ENCODE measurements at regions not wholly inside any gene's neighbourhood (a gene's known extent, or its start where the extent isn't known, plus 50 kb on each side); places are given as distances from the start of the nearest gene placed in this dataset.

GRCh38 chr2:3958969-3959368 is 255.6 kb downstream of the DCDC2C start:
- Histone ChIP-seq H3K36me3 (ENCODE audit: insufficient read depth, insufficient read length, low read length) (no peaks in the 10 kb centered on the region), H3K9ac (ENCODE audit: insufficient read length, low read depth) (no peak overlapping the region), H3K4me1 (ENCODE audit: insufficient read depth, insufficient read length) (no peaks in the 10 kb centered on the region), H3K4me3 (ENCODE audit: insufficient read length, low read depth) (no peak overlapping the region), H3K9me3 (ENCODE audit: insufficient read depth, low read length) (no peaks in the 10 kb centered on the region), H3K27me3 (ENCODE audit: insufficient read depth, insufficient read length) (no peaks in the 10 kb centered on the region)
- TF ChIP-seq SUZ12 (IDR thresholded peaks at IDR 0.05; ENCODE audit: extremely low read depth, insufficient read depth, insufficient read length), result no peak
- no peak for TF ChIP-seq YY1 (IDR thresholded peaks at IDR 0.05; ENCODE audit: insufficient read depth, insufficient read length)
- TF ChIP-seq ZNF274 (IDR thresholded peaks at IDR 0.05; ENCODE audit: low read depth, low read length), result no peak
- DNase-seq (ENCODE audit: low read depth, low spot score), result no peak

GRCh38 chr2:3959372-3959771 is 256.0 kb downstream of the DCDC2C start:
- no peak overlapping the region for H3K9ac ChIP-seq (ENCODE audit: insufficient read length, low read depth)
- TF ChIP-seq ZNF274 (IDR thresholded peaks at IDR 0.05; ENCODE audit: low read depth, low read length), result no peak
- no peak for TF ChIP-seq SUZ12 (IDR thresholded peaks at IDR 0.05; ENCODE audit: extremely low read depth, insufficient read depth, insufficient read length)
- TF ChIP-seq YY1 (IDR thresholded peaks at IDR 0.05; ENCODE audit: insufficient read depth, insufficient read length), result no peak
- no peaks in the 10 kb centered on the region for H3K4me1 ChIP-seq (ENCODE audit: insufficient read depth, insufficient read length)
- H3K36me3 ChIP-seq (ENCODE audit: insufficient read depth, insufficient read length, low read length), result no peaks in the 10 kb centered on the region
- no peaks in the 10 kb centered on the region for H3K27me3 ChIP-seq (ENCODE audit: insufficient read depth, insufficient read length)
- H3K4me3 ChIP-seq (ENCODE audit: insufficient read length, low read depth), result no peak overlapping the region
- DNase-seq (ENCODE audit: low read depth, low spot score), result peak; percentile 39
- H3K9me3 ChIP-seq (ENCODE audit: insufficient read depth, low read length), result no peaks in the 10 kb centered on the region

- no peaks in the 10 kb centered on the region for H3K27me3 ChIP-seq (ENCODE audit: insufficient read depth, insufficient read length)
- no peak for TF ChIP-seq SUZ12 (IDR thresholded peaks at IDR 0.05; ENCODE audit: extremely low read depth, insufficient read depth, insufficient read length)
- no peak for TF ChIP-seq ZNF274 (IDR thresholded peaks at IDR 0.05; ENCODE audit: low read depth, low read length)
- TF ChIP-seq YY1 (IDR thresholded peaks at IDR 0.05; ENCODE audit: insufficient read depth, insufficient read length), result no peak
- no peaks in the 10 kb centered on the region for H3K4me1 ChIP-seq (ENCODE audit: insufficient read depth, insufficient read length)
- no peaks in the 10 kb centered on the region for H3K9me3 ChIP-seq (ENCODE audit: insufficient read depth, low read length)
- no peak for DNase-seq (ENCODE audit: low read depth, low spot score)
- H3K36me3 ChIP-seq (ENCODE audit: insufficient read depth, insufficient read length, low read length), result no peaks in the 10 kb centered on the region
- no peak overlapping the region for H3K9ac ChIP-seq (ENCODE audit: insufficient read length, low read depth)
- no peak overlapping the region for H3K4me3 ChIP-seq (ENCODE audit: insufficient read length, low read depth)
These were observed 256.7 kb downstream of the DCDC2C start for GRCh38 chr2:3960106-3960505.

GRCh38 chr2:3962719-3963118 is 259.3 kb downstream of the DCDC2C start:
- TF ChIP-seq SUZ12 (IDR thresholded peaks at IDR 0.05; ENCODE audit: extremely low read depth, insufficient read depth, insufficient read length), result no peak
- TF ChIP-seq YY1 (IDR thresholded peaks at IDR 0.05; ENCODE audit: insufficient read depth, insufficient read length), result no peak
- no peak for TF ChIP-seq ZNF274 (IDR thresholded peaks at IDR 0.05; ENCODE audit: low read depth, low read length)
- Histone ChIP-seq H3K36me3 (ENCODE audit: insufficient read depth, insufficient read length, low read length) (no peaks in the 10 kb centered on the region), H3K4me1 (ENCODE audit: insufficient read depth, insufficient read length) (no peaks in the 10 kb centered on the region), H3K27me3 (ENCODE audit: insufficient read depth, insufficient read length) (no peaks in the 10 kb centered on the region), H3K9me3 (ENCODE audit: insufficient read depth, low read length) (no peaks in the 10 kb centered on the region), H3K4me3 (ENCODE audit: insufficient read length, low read depth) (no peak overlapping the region), H3K9ac (ENCODE audit: insufficient read length, low read depth) (no peak overlapping the region)
- DNase-seq (ENCODE audit: low read depth, low spot score), result no peak

- Histone ChIP-seq H3K4me1 (ENCODE audit: insufficient read depth, insufficient read length) (no peaks in the 10 kb centered on the region), H3K27me3 (ENCODE audit: insufficient read depth, insufficient read length) (no peaks in the 10 kb centered on the region)
These were observed 261.8 kb downstream of the DCDC2C start for GRCh38 chr2:3965211-3965610.

GRCh38 chr2:3965953-3966352 is 262.6 kb downstream of the DCDC2C start:
- TF ChIP-seq SUZ12 (IDR thresholded peaks at IDR 0.05; ENCODE audit: extremely low read depth, insufficient read depth, insufficient read length) (no peak), ZNF274 (IDR thresholded peaks at IDR 0.05; ENCODE audit: low read depth, low read length) (no peak), YY1 (IDR thresholded peaks at IDR 0.05; ENCODE audit: insufficient read depth, insufficient read length) (no peak)
- Histone ChIP-seq H3K9ac (ENCODE audit: insufficient read length, low read depth) (no peak overlapping the region), H3K27me3 (ENCODE audit: insufficient read depth, insufficient read length) (no peaks in the 10 kb centered on the region), H3K9me3 (ENCODE audit: insufficient read depth, low read length) (no peaks in the 10 kb centered on the region), H3K36me3 (ENCODE audit: insufficient read depth, insufficient read length, low read length) (no peaks in the 10 kb centered on the region), H3K4me1 (ENCODE audit: insufficient read depth, insufficient read length) (no peaks in the 10 kb centered on the region), H3K4me3 (ENCODE audit: insufficient read length, low read depth) (no peak overlapping the region)
- DNase-seq (ENCODE audit: low read depth, low spot score), result no peak

More at GRCh38 chr2:3965211-3965610, 261.8 kb downstream of the DCDC2C start:
- TF ChIP-seq ZNF274 (IDR thresholded peaks at IDR 0.05; ENCODE audit: low read depth, low read length), result no peak
- no peak for TF ChIP-seq SUZ12 (IDR thresholded peaks at IDR 0.05; ENCODE audit: extremely low read depth, insufficient read depth, insufficient read length)
- TF ChIP-seq YY1 (IDR thresholded peaks at IDR 0.05; ENCODE audit: insufficient read depth, insufficient read length), result no peak
- no peak for DNase-seq (ENCODE audit: low read depth, low spot score)
- Histone ChIP-seq H3K36me3 (ENCODE audit: insufficient read depth, insufficient read length, low read length) (no peaks in the 10 kb centered on the region), H3K4me3 (ENCODE audit: insufficient read length, low read depth) (no peak overlapping the region), H3K9me3 (ENCODE audit: insufficient read depth, low read length) (no peaks in the 10 kb centered on the region), H3K9ac (ENCODE audit: insufficient read length, low read depth) (no peak overlapping the region)

GRCh38 chr2:3966470-3966869 is 263.1 kb downstream of the DCDC2C start:
- TF ChIP-seq SUZ12 (IDR thresholded peaks at IDR 0.05; ENCODE audit: extremely low read depth, insufficient read depth, insufficient read length), result no peak
- TF ChIP-seq ZNF274 (IDR thresholded peaks at IDR 0.05; ENCODE audit: low read depth, low read length), result no peak
- no peak for TF ChIP-seq YY1 (IDR thresholded peaks at IDR 0.05; ENCODE audit: insufficient read depth, insufficient read length)
- no peak for DNase-seq (ENCODE audit: low read depth, low spot score)
- H3K4me3 ChIP-seq (ENCODE audit: insufficient read length, low read depth), result no peak overlapping the region
- no peaks in the 10 kb centered on the region for H3K36me3 ChIP-seq (ENCODE audit: insufficient read depth, insufficient read length, low read length)
- no peaks in the 10 kb centered on the region for H3K4me1 ChIP-seq (ENCODE audit: insufficient read depth, insufficient read length)
- H3K9ac ChIP-seq (ENCODE audit: insufficient read length, low read depth), result no peak overlapping the region
- H3K9me3 ChIP-seq (ENCODE audit: insufficient read depth, low read length), result no peaks in the 10 kb centered on the region
- H3K27me3 ChIP-seq (ENCODE audit: insufficient read depth, insufficient read length), result no peaks in the 10 kb centered on the region
